ENCODE measurements at regions not wholly inside any gene's neighbourhood (a gene's known extent, or its start where the extent isn't known, plus 50 kb on each side); places are given as distances from the start of the nearest gene placed in this dataset.

DNA sequence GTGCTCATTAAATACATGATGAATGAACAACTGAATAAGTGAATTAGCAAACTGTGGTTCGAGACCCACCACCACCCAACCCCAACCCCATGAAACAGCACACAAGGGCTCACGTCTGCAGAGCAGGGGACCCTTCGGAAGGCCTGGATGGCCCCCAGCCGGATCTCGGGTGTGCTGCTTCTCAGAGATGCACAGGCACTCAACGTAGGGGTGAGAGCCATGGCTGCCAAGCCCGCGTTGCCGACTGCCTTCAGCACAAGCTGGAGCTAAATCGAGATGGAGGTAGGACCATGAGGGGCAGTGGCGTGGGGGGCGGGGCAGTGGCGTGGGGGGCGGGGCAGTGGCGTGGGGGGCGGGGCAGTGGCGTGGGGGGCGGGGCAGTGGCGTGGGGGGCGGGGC, 93.2 kb downstream of the LITAF start:
- TF ChIP-seq, protein P1, sequence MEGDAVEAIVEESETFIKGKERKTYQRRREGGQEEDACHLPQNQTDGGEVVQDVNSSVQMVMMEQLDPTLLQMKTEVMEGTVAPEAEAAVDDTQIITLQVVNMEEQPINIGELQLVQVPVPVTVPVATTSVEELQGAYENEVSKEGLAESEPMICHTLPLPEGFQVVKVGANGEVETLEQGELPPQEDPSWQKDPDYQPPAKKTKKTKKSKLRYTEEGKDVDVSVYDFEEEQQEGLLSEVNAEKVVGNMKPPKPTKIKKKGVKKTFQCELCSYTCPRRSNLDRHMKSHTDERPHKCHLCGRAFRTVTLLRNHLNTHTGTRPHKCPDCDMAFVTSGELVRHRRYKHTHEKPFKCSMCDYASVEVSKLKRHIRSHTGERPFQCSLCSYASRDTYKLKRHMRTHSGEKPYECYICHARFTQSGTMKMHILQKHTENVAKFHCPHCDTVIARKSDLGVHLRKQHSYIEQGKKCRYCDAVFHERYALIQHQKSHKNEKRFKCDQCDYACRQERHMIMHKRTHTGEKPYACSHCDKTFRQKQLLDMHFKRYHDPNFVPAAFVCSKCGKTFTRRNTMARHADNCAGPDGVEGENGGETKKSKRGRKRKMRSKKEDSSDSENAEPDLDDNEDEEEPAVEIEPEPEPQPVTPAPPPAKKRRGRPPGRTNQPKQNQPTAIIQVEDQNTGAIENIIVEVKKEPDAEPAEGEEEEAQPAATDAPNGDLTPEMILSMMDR (IDR thresholded peaks at IDR 0.05), result no peak

DNA sequence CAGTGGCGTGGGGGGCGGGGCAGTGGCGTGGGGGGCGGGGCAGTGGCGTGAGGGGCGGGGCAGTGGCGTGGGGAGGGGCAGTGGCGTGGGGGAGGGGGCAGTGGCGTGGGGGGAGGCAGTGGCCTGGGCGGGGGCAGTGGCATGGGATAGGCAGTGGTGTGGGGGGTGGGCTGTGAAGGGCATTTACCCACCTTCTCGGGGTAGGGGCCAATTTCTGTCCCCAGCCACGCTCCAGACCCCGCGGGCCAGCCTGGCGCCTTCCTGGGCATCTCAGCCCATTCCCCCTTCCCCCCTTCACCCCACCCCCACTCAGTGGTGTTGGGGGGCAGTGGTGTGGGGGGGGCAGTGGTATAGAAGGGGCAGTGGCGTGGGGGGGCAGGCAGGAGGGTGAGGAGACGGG, 92.7 kb downstream of the LITAF start:
- TF ChIP-seq, protein P1 (IDR thresholded peaks at IDR 0.05), result no peak

DNA sequence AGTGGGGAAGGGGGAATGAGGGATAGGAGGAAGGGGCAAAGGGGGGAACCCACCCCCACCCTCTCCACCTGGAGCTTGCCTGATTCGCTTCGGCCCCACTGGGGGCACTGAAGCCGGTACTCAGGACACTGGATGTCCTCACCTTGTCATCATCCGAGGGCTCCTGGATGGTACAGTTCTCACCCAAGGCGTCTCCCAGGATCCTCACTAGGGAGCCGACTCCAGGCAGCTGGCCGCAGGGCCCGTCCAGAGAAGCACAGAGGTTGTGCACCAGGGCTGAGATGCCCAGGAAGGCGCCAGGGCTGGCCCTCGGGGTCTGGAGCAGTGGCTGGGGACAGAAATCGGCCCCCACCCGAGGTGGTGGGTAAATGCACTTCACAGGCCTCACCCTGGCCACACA, 92.3 kb downstream of the LITAF start:
- TF ChIP-seq, protein P1 (IDR thresholded peaks at IDR 0.05), result no peak

DNA sequence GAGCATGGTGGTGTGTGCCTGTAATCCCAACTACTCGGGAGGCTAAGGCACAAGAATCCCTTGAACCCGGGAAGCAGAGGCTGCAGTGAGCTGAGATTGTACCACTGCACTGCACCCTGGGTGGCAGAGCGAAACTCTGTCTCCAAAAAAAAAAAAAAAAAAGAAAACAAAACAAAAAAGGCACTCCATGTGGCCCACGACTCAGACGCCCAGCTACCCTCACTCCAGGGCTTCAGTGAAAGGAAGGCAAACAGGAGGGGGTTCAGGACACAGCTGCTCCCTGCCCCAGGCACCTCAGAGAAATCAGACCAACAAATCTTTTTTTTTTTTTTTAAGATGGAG, 91.7 kb downstream of the LITAF start:
- TF ChIP-seq, protein P1 (IDR thresholded peaks at IDR 0.05), result no peak
